Islet of Langerhans (tissue), 1 donor: ENCODE measurements at regions not wholly inside any gene's neighbourhood (a gene's known extent, or its start where the extent isn't known, plus 50 kb on each side); places are given as distances from the start of the nearest gene placed in this dataset.

Experiments
- FAIRE-seq: peaks from one replicate; lab custom pipeline; 2011; peaks lifted over from hg19 to GRCh38; lab: Jason Lieb, UNC

GRCh38 chr1:232445361-232446106, 184.4 kb downstream of the SIPA1L2 start:
- no peak for FAIRE-seq

GRCh38 chr1:232443372-232443771, 186.6 kb downstream of the SIPA1L2 start:
- FAIRE-seq = peak; percentile 24

GRCh38 chr1:232441036-232441411, 188.9 kb downstream of the SIPA1L2 start:
- FAIRE-seq = no peak

- no peak for FAIRE-seq
Measured at GRCh38 chr1:232440325-232441035, 189.5 kb downstream of the SIPA1L2 start.

- no peak for FAIRE-seq
Measured at GRCh38 chr1:232439011-232439410, 190.9 kb downstream of the SIPA1L2 start.

GRCh38 chr1:232438476-232438875, 191.5 kb downstream of the SIPA1L2 start:
- no peak for FAIRE-seq

GRCh38 chr1:232437510-232437909, 192.4 kb downstream of the SIPA1L2 start:
- no peak for FAIRE-seq

GRCh38 chr1:232435729-232436128, 194.2 kb downstream of the SIPA1L2 start:
- no peak for FAIRE-seq

GRCh38 chr1:232432313-232432712, 197.6 kb downstream of the SIPA1L2 start:
- no peak for FAIRE-seq

- no peak for FAIRE-seq
Measured at GRCh38 chr1:232431748-232432147, 198.2 kb downstream of the SIPA1L2 start.

- FAIRE-seq = no peak
Measured at GRCh38 chr1:232431326-232431725, 198.6 kb downstream of the SIPA1L2 start.

GRCh38 chr1:232430467-232430866, 199.5 kb downstream of the SIPA1L2 start:
- FAIRE-seq = no peak

GRCh38 chr1:232428786-232429530, 201.0 kb downstream of the SIPA1L2 start:
- FAIRE-seq = no peak

- no peak for FAIRE-seq
Measured at GRCh38 chr1:232428036-232428645, 201.8 kb downstream of the SIPA1L2 start.

GRCh38 chr1:232426801-232427200, 203.1 kb downstream of the SIPA1L2 start:
- FAIRE-seq = no peak

GRCh38 chr1:232425421-232425820, 204.5 kb downstream of the SIPA1L2 start:
- FAIRE-seq = no peak

GRCh38 chr1:232423591-232423990, 206.3 kb downstream of the SIPA1L2 start:
- no peak for FAIRE-seq

- no peak for FAIRE-seq
Measured at GRCh38 chr1:232422898-232423297, 207.0 kb downstream of the SIPA1L2 start.

GRCh38 chr1:232422098-232422497, 207.8 kb downstream of the SIPA1L2 start:
- FAIRE-seq = no peak

- no peak for FAIRE-seq
Measured at GRCh38 chr1:232421143-232421796, 208.7 kb downstream of the SIPA1L2 start.

GRCh38 chr1:232417636-232418248, 212.2 kb downstream of the SIPA1L2 start:
- no peak for FAIRE-seq
